ENCODE measurements at regions not wholly inside any gene's neighbourhood (a gene's known extent, or its start where the extent isn't known, plus 50 kb on each side); places are given as distances from the start of the nearest gene placed in this dataset.

DNA sequence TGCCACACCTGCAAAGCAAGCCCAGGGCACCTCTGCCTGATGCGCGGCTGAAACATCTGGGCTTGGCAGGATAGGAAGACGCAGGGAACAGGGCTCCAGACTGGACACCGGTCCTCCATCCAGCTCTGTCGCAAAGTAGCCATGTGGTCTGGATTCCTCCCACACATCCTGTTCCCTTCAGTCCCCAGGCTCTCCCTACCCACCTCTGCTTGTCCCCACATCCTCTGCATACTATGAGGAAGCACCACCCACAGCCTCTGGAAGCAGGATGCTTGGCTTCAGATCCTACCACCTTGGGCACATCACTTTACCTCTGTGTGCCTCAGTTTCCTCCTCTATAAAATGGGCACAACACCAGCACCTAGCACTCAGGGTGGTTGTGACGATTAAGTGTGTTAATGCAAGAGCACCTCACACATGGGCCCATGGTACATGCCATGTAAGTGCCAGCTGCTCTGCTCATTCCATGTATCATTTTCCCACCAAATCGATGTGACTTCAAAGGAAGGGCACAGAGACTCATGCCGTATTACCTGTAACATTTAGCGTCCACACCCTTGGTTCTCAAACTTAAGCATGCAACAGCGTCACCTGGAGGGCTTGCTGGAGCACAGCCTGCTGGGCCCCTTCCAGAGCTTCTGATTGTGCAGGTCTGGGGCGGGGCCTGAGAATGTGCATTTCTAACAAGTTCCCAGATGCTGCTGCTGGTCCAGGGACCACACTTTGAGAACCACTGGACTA, 138.6 kb upstream of the SDK2 start:
- no peak overlapping the region for H3K27ac ChIP-seq
- TF ChIP-seq, protein P1, sequence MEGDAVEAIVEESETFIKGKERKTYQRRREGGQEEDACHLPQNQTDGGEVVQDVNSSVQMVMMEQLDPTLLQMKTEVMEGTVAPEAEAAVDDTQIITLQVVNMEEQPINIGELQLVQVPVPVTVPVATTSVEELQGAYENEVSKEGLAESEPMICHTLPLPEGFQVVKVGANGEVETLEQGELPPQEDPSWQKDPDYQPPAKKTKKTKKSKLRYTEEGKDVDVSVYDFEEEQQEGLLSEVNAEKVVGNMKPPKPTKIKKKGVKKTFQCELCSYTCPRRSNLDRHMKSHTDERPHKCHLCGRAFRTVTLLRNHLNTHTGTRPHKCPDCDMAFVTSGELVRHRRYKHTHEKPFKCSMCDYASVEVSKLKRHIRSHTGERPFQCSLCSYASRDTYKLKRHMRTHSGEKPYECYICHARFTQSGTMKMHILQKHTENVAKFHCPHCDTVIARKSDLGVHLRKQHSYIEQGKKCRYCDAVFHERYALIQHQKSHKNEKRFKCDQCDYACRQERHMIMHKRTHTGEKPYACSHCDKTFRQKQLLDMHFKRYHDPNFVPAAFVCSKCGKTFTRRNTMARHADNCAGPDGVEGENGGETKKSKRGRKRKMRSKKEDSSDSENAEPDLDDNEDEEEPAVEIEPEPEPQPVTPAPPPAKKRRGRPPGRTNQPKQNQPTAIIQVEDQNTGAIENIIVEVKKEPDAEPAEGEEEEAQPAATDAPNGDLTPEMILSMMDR (conservative IDR thresholded peaks at IDR 0.05) = no peak

DNA sequence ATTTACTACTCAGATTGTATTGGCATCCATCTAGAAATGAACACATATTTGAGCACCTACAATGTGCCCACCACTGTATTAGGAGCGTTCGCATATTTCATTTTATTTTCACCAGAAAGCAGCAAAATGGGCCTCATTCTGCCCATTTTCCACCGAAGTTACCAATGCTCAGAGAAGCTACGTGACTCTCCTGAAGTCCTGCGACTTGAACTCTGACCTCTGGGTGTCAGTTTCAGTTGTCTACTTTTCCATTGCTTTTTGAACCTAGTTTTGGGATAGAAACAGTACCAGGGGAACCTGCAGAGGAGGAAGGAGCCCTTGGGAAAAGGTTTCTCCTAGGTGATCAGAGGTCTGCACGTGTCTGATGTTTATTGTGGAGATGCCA, 139.1 kb upstream of the SDK2 start:
- no peak overlapping the region for H3K27ac ChIP-seq
- TF ChIP-seq, protein P1 (conservative IDR thresholded peaks at IDR 0.05) = no peak

DNA sequence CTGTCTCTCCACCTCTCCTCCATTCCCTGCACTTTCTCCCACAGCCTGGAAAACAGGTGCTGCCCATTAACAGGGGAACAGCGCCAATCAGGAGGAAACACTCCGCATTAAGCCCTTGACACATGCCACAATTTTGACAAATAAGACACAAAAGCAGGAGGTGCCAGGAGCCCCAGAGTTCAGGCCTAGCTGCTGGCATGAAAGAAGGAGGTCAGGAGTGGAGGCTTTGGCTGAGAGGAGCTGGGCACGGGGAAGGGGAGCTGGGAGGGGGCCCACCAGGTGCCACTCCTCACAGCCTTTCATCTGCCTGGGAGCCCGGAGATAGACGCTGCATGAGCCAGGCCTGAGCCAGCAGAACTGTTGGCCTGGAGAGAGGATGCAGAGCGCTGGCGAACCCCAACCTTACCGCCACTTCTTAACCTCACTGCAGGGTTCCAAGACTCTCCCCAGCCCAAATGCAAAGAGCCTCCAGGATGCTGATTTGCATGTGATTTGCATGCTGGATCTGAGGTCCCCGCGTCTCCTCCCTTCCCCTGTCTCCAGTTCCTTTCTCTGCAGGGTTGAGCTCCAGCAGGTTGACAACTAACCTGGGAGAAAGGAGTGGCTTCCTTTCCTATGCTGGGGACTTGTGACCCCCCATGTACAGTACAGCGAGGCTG, 139.8 kb upstream of the SDK2 start:
- TF ChIP-seq, protein P1 (conservative IDR thresholded peaks at IDR 0.05) = no peak

DNA sequence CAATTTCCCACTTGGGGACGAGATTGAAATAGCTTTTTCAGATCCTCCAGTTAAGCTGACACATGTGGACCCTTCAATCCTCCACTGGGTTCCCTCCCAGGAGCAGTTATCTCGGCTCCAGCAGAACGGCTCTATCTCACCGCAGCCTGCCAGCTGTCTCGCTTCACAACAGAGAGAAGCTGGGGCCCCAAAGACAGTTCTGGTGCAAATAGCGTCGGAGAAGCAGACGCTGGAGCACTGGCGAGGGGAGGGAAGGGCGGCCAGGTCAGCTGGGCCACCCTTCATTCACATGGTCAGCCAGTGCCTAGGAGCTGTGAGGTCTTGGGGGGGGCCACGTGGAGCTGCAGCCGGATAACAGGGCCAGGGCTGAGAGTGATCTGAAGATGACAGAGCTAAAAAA, 141.3 kb upstream of the SDK2 start:
- TF ChIP-seq, protein P1 (conservative IDR thresholded peaks at IDR 0.05) = no peak
- no peak overlapping the region for H3K27ac ChIP-seq

More for the DNA sequence above, 139.8 kb upstream of the SDK2 start:
- no peak overlapping the region for H3K27ac ChIP-seq

DNA sequence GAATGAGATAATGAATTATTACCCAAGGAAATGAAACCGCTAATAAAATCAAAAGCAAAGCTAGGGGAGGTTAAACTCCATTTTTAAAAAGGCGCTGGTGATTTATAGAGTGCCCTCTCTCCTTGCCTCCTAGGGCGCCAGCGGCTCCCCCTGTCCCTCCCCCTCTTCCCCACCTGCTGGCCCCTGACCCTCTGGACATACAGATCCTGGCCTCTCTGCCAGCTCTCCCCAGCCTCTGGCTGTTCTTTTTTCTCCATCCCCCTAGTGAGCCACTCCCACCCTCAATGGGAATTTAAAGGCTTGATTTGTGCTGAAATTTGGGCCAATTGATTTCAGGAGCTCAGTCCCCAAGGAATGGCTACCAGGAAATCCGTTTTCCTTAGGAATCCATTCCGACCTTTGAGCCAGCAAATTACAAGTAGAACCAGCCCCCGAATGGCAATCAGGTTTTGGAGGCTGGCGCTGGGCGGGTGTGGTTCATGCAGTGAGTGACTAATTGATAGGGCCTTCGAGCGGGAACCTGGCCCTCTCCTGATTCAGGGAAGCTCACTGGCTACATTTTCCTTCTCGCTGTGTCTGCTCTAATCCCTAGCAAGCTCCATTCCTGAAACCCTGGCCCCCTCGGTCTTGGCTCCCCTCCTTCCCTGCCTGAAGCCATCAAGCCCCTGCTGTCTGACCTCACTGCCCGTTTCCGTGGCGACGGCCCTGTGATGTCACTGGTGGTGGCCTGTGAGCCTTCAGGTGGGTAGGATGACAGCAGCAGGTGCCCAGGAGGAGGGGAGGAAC, 141.9 kb upstream of the SDK2 start:
- TF ChIP-seq, protein P1 (conservative IDR thresholded peaks at IDR 0.05) = no peak
- H3K27ac ChIP-seq = no peak overlapping the region

DNA sequence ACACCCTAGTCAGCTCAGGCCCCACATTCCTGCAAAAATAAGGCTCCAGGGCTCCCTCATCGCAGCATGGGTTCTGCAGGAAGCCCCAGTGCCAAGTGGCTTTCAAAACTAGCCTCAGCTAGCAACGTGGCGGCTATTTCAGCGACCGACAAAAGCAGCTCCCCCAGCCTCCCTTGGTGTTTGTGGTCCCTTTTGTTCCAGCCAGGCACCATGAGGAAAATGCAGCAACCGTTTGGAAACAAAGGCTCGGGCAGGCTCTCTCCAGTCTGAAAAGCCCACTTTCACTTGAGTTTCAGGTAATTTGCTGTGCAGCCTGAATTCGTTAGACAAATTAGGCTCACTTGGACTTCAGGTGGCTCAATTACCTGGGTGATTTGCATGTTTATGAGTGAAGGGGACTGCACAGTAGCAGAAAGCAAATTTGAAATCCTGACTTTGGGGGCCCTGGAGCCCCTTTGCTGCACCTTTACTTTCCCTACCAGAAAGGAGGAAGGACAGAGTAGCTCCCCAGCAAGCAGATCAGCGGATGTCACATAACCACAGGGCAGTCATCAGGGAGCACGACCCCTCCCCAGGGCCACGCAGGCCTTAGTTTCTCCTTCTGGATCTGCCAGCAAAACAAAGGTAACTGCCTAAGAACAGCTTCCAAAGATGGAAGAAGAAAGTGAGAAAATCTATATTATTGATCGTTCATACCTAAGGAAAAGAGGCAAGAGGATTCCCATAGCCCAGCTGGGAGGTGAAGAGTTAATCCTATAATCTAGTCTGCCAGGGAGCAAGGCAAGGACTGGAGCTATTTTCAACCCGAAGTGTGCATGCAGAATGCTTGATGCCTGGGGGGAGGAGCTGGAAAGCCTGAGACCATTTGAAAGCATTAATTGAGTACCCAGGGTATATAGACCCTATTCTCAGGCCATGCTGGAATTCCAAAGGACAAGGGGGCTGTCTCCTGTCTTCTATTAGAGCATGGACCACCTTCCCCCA, 143.1 kb upstream of the SDK2 start:
- TF ChIP-seq, protein P1 (conservative IDR thresholded peaks at IDR 0.05) = no peak
- no peak overlapping the region for H3K27ac ChIP-seq
